Astrocyte (in vitro differentiated cells and primary cell): ENCODE measurements at regions not wholly inside any gene's neighbourhood (a gene's known extent, or its start where the extent isn't known, plus 50 kb on each side); places are given as distances from the start of the nearest gene placed in this dataset.

Source experiments
- EZH2 ChIP-seq: IDR thresholded peaks from 2 replicates; pipeline ENCODE4 v1.6.1; 2012; ENCODE audit warnings: mild to moderate bottlenecking, low read length, inconsistent platforms; ENCODE audit not compliant: insufficient read depth
- TF ChIP-seq, protein P1 (sequence below): IDR thresholded peaks from 2 replicates; pipeline ENCODE4 v1.5.1; 2011; ENCODE audit warnings: low read depth, mild to moderate bottlenecking, inconsistent platforms, low read length, moderate library complexity; ENCODE audit not compliant: insufficient read depth

DNA sequence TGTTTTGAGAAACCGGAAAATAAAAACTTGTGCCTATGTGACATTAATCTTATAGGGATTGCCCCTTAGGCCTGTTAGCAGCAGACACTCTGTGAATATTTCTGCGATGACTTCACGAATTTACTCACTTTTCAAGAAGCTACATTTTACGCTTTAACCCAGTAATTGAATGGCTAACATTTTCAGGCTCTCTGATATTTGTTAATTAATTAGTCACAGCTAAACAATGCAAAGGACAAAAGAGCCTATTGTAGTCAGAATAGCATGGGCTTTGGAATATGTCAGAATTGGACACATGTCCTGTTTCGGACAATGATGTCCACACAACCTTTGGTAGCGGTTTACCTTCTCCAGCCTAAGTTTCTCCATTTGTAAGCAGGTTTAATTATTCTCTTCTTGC, 506.6 kb downstream of the EFNB2 start:
- no peak for TF ChIP-seq EZH2
- TF ChIP-seq, protein P1, sequence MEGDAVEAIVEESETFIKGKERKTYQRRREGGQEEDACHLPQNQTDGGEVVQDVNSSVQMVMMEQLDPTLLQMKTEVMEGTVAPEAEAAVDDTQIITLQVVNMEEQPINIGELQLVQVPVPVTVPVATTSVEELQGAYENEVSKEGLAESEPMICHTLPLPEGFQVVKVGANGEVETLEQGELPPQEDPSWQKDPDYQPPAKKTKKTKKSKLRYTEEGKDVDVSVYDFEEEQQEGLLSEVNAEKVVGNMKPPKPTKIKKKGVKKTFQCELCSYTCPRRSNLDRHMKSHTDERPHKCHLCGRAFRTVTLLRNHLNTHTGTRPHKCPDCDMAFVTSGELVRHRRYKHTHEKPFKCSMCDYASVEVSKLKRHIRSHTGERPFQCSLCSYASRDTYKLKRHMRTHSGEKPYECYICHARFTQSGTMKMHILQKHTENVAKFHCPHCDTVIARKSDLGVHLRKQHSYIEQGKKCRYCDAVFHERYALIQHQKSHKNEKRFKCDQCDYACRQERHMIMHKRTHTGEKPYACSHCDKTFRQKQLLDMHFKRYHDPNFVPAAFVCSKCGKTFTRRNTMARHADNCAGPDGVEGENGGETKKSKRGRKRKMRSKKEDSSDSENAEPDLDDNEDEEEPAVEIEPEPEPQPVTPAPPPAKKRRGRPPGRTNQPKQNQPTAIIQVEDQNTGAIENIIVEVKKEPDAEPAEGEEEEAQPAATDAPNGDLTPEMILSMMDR, result no peak
